Prostate gland (tissue), 2 donors: ENCODE measurements at regions not wholly inside any gene's neighbourhood (a gene's known extent, or its start where the extent isn't known, plus 50 kb on each side); places are given as distances from the start of the nearest gene placed in this dataset.
"Not testable (repeated sequence)": the region's sequence is repeated elsewhere in the genome, so short reads cannot be mapped to it uniquely, and the experiment has no call there.

ENCODE experiments used
- DNase-seq: peaks from one replicate; pipeline ENCODE4 v3.0.0-alpha.2; 2019; ENCODE audit warnings: low spot score
- H3K27ac ChIP-seq, 2 donors: fragments of 200-600 bp; sonication (generic); 2 replicates each; pipeline ENCODE4 v1.5.1; 2017 to 2019
- H3K27me3 ChIP-seq: fragments of 200-600 bp; sonication (generic); replicated peaks from 2 replicates; pipeline ENCODE4 v1.5.1; 2019; ENCODE audit not compliant: insufficient read depth
- H3K36me3 ChIP-seq, 2 donors: fragments of 200-600 bp; sonication (generic); 1 replicate in 1 of 2; 2 replicates in 1 of 2; pipeline versions ENCODE4 v1.5.1 to v1.8.1; 2017 to 2019
- H3K4me1 ChIP-seq: fragments of 200-600 bp; sonication (generic); replicated peaks from 2 replicates; pipeline ENCODE4 v1.5.1; 2019
- H3K4me3 ChIP-seq, 2 donors: fragments of 200-600 bp; sonication (generic); 2 replicates each; pipeline ENCODE4 v1.5.1; 2017 to 2019
- H3K9me3 ChIP-seq: fragments of 200-600 bp; sonication (generic); 2 replicates; pipeline ENCODE4 v1.5.1; 2017
- CTCF ChIP-seq, 4 experiments: fragments of 200-600 bp in 2 of 4; fragments of 450-650 bp in 2 of 4; sonication (generic) in 2 of 4; IDR thresholded peaks; 1 replicate in 3 of 4; 2 replicates in 1 of 4; pipeline ENCODE4 v1.5.1; 2016 to 2019; ENCODE audit warnings: antibody characterized with exemption in 4 of 4, mild to moderate bottlenecking in 2 of 4, moderate library complexity in 2 of 4
- POLR2A ChIP-seq: fragments of 450-650 bp; IDR thresholded peaks from one replicate; pipeline ENCODE4 v1.6.1; 2016; ENCODE audit warnings: antibody characterized with exemption, mild to moderate bottlenecking
- POLR2AphosphoS5 ChIP-seq: sonication (generic); formaldehyde crosslinking; IDR thresholded peaks from one replicate; pipeline ENCODE4 v1.6.1; 2017; ENCODE audit warnings: antibody characterized with exemption
- WGBS: methylation state at CpG from one replicate; pipeline ENCODE4 v1.1.5; 2018; 5-methylcytosine and 5-hydroxymethylcytosine counted together
- intact Hi-C: fragments of 100-400 bp; cut with DNase I; formaldehyde crosslinking; loops from one replicate; pipeline ENCODE4 v1.14.2; 2022

- no peak for DNase-seq
- H3K27ac ChIP-seq: no peak overlapping the region
- intact Hi-C loops: no loop called here
- 48% methylated on average over 6 of the region's 6 CpGs for WGBS
- H3K36me3 ChIP-seq: no peaks in the 10 kb centered on the region
- H3K9me3 ChIP-seq: no peaks in the 10 kb centered on the region
- no peak overlapping the region for H3K4me3 ChIP-seq
- no peaks in the 10 kb centered on the region for H3K27me3 ChIP-seq
- TF ChIP-seq POLR2AphosphoS5: no peak
- no peak for TF ChIP-seq POLR2A
- TF ChIP-seq CTCF (IDR thresholded peaks at IDR 0.05): no peak
- no peaks in the 10 kb centered on the region for H3K4me1 ChIP-seq
Observed at GRCh38 chr15:77836121-77836692, 203.5 kb upstream of the LINGO1 start.

GRCh38 chr15:77834276-77834990, 201.7 kb upstream of the LINGO1 start:
- H3K27ac ChIP-seq: no peak overlapping the region
- TF ChIP-seq POLR2A (no peak), POLR2AphosphoS5 (no peak)
- no peaks in the 10 kb centered on the region for H3K27me3 ChIP-seq
- no peak overlapping the region for H3K4me3 ChIP-seq
- DNase-seq: no peak
- intact Hi-C loops: no loop called here
- H3K36me3 ChIP-seq: no peaks in the 10 kb centered on the region
- 94% methylated on average over 7 of the region's 7 CpGs for WGBS
- H3K4me1 ChIP-seq: no peaks in the 10 kb centered on the region
- no peaks in the 10 kb centered on the region for H3K9me3 ChIP-seq

- DNase-seq: no peak
- TF ChIP-seq POLR2AphosphoS5: no peak
- no peak for TF ChIP-seq POLR2A
- TF ChIP-seq CTCF (IDR thresholded peaks at IDR 0.05): no peak
- Histone ChIP-seq H3K27me3 (no peaks in the 10 kb centered on the region), H3K9me3 (no peaks in the 10 kb centered on the region), H3K27ac (no peak overlapping the region), H3K4me1 (no peaks in the 10 kb centered on the region), H3K36me3 (no peaks in the 10 kb centered on the region), H3K4me3 (no peak overlapping the region)
- intact Hi-C loops: no loop called here
- WGBS: 88% methylated on average over 2 of the region's 2 CpGs
Observed at GRCh38 chr15:77832874-77833273, 200.2 kb upstream of the LINGO1 start.

- intact Hi-C loops: no loop called here
- no peak overlapping the region for H3K27ac ChIP-seq
- no peaks in the 10 kb centered on the region for H3K4me1 ChIP-seq
- WGBS: 51% methylated on average over 4 of the region's 4 CpGs
- H3K27me3 ChIP-seq: no peaks in the 10 kb centered on the region
- H3K36me3 ChIP-seq: no peaks in the 10 kb centered on the region
- H3K4me3 ChIP-seq: no peak overlapping the region
- H3K9me3 ChIP-seq: no peaks in the 10 kb centered on the region
- no peak for DNase-seq
- TF ChIP-seq CTCF (IDR thresholded peaks at IDR 0.05) (no peak), POLR2AphosphoS5 (no peak), POLR2A (no peak)
Observed at GRCh38 chr15:77831986-77832385, 199.3 kb upstream of the LINGO1 start.

GRCh38 chr15:77830051-77830468, 197.3 kb upstream of the LINGO1 start:
- no peak for TF ChIP-seq POLR2AphosphoS5
- TF ChIP-seq CTCF (IDR thresholded peaks at IDR 0.05): no peak
- TF ChIP-seq POLR2A: no peak
- Histone ChIP-seq H3K36me3 (no peaks in the 10 kb centered on the region), H3K27me3 (no peaks in the 10 kb centered on the region), H3K27ac (no peak overlapping the region), H3K9me3 (no peaks in the 10 kb centered on the region), H3K4me1 (no peaks in the 10 kb centered on the region), H3K4me3 (no peak overlapping the region)
- intact Hi-C loops: no loop called here
- no peak for DNase-seq
- 53% methylated on average over 5 of the region's 5 CpGs for WGBS

- H3K9me3 ChIP-seq, intact Hi-C loops, H3K36me3 ChIP-seq, H3K4me3 ChIP-seq, H3K27me3 ChIP-seq, DNase-seq, H3K4me1 ChIP-seq, H3K27ac ChIP-seq: not testable (repeated sequence)
- 90% methylated on average over 6 of the region's 6 CpGs for WGBS
Observed at GRCh38 chr15:77829331-77829730, 196.6 kb upstream of the LINGO1 start.
